H1 (cell line): ENCODE measurements at regions not wholly inside any gene's neighbourhood (a gene's known extent, or its start where the extent isn't known, plus 50 kb on each side); places are given as distances from the start of the nearest gene placed in this dataset.

Experiments used
- CHD7 ChIP-seq: fragments of 300-600 bp; sonication (generic); IDR thresholded peaks from 2 replicates; pipeline ENCODE4 v1.7.1; 2012; ENCODE audit warnings: low read length, moderate library complexity, mild to moderate bottlenecking, inconsistent platforms; ENCODE audit not compliant: insufficient replicate concordance
- SUZ12 ChIP-seq: fragments of 200-600 bp; sonication (generic); IDR thresholded peaks from 2 replicates; pipeline ENCODE4 v1.6.1; 2012; ENCODE audit warnings: mild to moderate bottlenecking, inconsistent platforms, low read length, moderate library complexity, mixed read lengths

- TF ChIP-seq CHD7 (peak; percentile 39), SUZ12 (no peak)
- TF ChIP-seq, all 59 proteins: peak for 1
These were observed 1022.9 kb upstream of the NRXN1 start (continued) for GRCh38 chr2:52054824-52055223.
